Fibroblast of lung (primary cell): ENCODE measurements at regions not wholly inside any gene's neighbourhood (a gene's known extent, or its start where the extent isn't known, plus 50 kb on each side); places are given as distances from the start of the nearest gene placed in this dataset.

Source experiments
- DNase-seq, 2 donors: peaks; one replicate each; pipeline versions ENCODE4 v3.0.0 to v3.0.0-alpha.2; 2010; ENCODE audit warnings: low read depth in 2 of 2
- H2AFZ ChIP-seq: 2 replicates; pipeline ENCODE4 v1.5.1; 2012; ENCODE audit warnings: low read length, control low read depth, inconsistent platforms
- H3K27ac ChIP-seq: 2 replicates; pipeline ENCODE4 v1.5.1; 2011; ENCODE audit warnings: low read length, control low read depth; ENCODE audit not compliant: insufficient read depth
- H3K27me3 ChIP-seq: 2 replicates; pipeline ENCODE4 v1.5.1; 2011; ENCODE audit warnings: mild to moderate bottlenecking, low read length; ENCODE audit not compliant: control insufficient read depth, insufficient read depth
- H3K36me3 ChIP-seq: 2 replicates; pipeline ENCODE4 v1.5.1; 2011; ENCODE audit warnings: low read length; ENCODE audit not compliant: control insufficient read depth, insufficient read depth
- H3K4me1 ChIP-seq: 2 replicates; pipeline ENCODE4 v1.5.1; 2011; ENCODE audit warnings: low read length; ENCODE audit not compliant: control insufficient read depth, insufficient read depth; ENCODE audit errors: extremely low read depth
- H3K4me2 ChIP-seq: 2 replicates; pipeline ENCODE4 v1.5.1; 2011; ENCODE audit warnings: low read length, control low read depth; ENCODE audit not compliant: insufficient read depth; ENCODE audit errors: extremely low read depth
- H3K4me3 ChIP-seq, 4 experiments: fragments of 200-600 bp in 1 of 4; sonication (generic) in 1 of 4; replicated peaks in 1 of 4; 2 replicates each; pipeline ENCODE4 v1.5.1; 2011 to 2016; ENCODE audit warnings: low read length in 4 of 4, low read depth in 3 of 4, mild to moderate bottlenecking in 3 of 4, control low read depth in 2 of 4, inconsistent platforms in 1 of 4, mixed read lengths in 1 of 4; ENCODE audit not compliant: insufficient read depth in 1 of 4; ENCODE audit errors: control extremely low read depth in 1 of 4
- H3K79me2 ChIP-seq: 2 replicates; pipeline ENCODE4 v1.5.1; 2012; ENCODE audit warnings: mild to moderate bottlenecking, low read length, inconsistent platforms; ENCODE audit not compliant: control insufficient read depth, insufficient read depth
- H3K9ac ChIP-seq: 2 replicates; pipeline ENCODE4 v1.5.1; 2011; ENCODE audit warnings: mild to moderate bottlenecking, low read length, control low read depth; ENCODE audit not compliant: insufficient read depth
- H3K9me3 ChIP-seq: 2 replicates; pipeline ENCODE4 v1.5.1; 2012; ENCODE audit warnings: low read depth, low read length; ENCODE audit not compliant: control insufficient read depth, insufficient read depth
- H4K20me1 ChIP-seq: 2 replicates; pipeline ENCODE4 v1.5.1; 2011; ENCODE audit warnings: low read length; ENCODE audit not compliant: control insufficient read depth, insufficient read depth; ENCODE audit errors: extremely low read depth
- EZH2 ChIP-seq: IDR thresholded peaks from 2 replicates; pipeline ENCODE4 v1.5.1; 2012; ENCODE audit warnings: low read length, control low read depth, mild to moderate bottlenecking; ENCODE audit errors: missing control alignments
- TF ChIP-seq, protein P1 (sequence below), 2 donors: IDR thresholded peaks in 1 of 2; conservative IDR thresholded peaks in 1 of 2; 1 replicate in 1 of 2; 2 replicates in 1 of 2; pipeline ENCODE4 v1.5.1; 2011 to 2012; ENCODE audit warnings: low read length in 2 of 2, control low read depth in 1 of 2, inconsistent platforms in 1 of 2, low read depth in 1 of 2, mild to moderate bottlenecking in 1 of 2

DNA sequence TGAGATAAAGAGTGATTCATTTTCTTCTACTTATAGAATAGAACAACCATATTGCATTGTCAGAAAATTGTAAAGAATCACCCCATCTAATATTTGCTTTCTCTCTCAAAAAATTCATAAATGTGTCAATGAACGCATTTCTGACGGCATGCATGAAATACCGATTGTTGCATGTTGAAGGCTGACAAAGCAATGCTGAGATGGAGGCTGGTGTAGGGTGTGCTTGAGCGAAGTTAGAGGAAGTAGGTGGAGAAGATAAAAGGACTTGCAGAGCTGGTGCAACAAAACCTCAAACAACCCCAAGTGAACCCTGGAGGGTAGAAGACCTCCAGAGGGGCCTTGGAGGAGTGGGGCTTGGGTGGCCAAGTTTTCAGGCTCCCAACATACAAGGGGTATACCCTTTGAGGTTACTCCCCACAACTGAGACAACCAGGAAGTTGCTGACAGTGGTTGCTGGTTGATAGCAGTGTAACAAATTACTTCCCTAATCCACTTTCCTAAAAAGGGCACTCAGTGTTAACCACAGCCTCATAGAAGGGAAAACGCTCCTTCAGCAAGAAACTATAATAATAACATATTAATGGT, 452.7 kb downstream of the NLGN4X start:
- Histone ChIP-seq H4K20me1 (no peaks in the 10 kb centered on the region), H3K4me1 (no peaks in the 10 kb centered on the region), H3K4me2 (no peak overlapping the region), H3K27me3 (no peaks in the 10 kb centered on the region), H3K9ac (no peak overlapping the region), H3K27ac (no peak overlapping the region), H2AFZ (no peak overlapping the region), H3K36me3 (no peaks in the 10 kb centered on the region), H3K4me3 (no peak overlapping the region), H3K9me3 (no peaks in the 10 kb centered on the region), H3K79me2 (no peaks in the 10 kb centered on the region)
- TF ChIP-seq EZH2, result no peak
- TF ChIP-seq, protein P1, sequence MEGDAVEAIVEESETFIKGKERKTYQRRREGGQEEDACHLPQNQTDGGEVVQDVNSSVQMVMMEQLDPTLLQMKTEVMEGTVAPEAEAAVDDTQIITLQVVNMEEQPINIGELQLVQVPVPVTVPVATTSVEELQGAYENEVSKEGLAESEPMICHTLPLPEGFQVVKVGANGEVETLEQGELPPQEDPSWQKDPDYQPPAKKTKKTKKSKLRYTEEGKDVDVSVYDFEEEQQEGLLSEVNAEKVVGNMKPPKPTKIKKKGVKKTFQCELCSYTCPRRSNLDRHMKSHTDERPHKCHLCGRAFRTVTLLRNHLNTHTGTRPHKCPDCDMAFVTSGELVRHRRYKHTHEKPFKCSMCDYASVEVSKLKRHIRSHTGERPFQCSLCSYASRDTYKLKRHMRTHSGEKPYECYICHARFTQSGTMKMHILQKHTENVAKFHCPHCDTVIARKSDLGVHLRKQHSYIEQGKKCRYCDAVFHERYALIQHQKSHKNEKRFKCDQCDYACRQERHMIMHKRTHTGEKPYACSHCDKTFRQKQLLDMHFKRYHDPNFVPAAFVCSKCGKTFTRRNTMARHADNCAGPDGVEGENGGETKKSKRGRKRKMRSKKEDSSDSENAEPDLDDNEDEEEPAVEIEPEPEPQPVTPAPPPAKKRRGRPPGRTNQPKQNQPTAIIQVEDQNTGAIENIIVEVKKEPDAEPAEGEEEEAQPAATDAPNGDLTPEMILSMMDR (conservative IDR thresholded peaks at IDR 0.05 in 1 of 2, IDR thresholded peaks at IDR 0.05 in 1 of 2; ENCODE audit: low read depth in 1 of 2, low read length in 2 of 2), result no peak
- no peak for DNase-seq

DNA sequence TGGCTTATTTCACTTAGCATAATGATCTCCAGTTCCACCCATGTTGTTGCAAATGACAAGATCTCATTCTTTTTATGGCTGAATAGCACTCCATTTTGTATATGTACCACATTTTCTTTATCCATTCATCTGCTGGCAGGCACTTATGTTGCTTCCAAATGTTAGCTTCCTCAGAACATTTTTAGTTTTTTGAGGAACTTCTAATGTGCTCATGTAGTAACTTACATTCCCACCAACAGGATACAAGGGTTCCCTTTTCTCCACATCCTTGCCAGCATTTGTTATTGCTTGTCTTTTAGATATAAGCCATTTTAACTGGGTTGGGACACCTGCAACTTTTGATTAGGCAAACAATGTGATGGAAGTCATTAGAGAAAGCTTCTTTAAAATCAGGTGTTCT, 454.2 kb downstream of the NLGN4X start:
- H3K36me3 ChIP-seq, result no peaks in the 10 kb centered on the region
- no peaks in the 10 kb centered on the region for H3K9me3 ChIP-seq
- no peak overlapping the region for H2AFZ ChIP-seq
- H3K4me1 ChIP-seq, result no peaks in the 10 kb centered on the region
- H3K4me3 ChIP-seq, result no peak overlapping the region
- no peaks in the 10 kb centered on the region for H3K79me2 ChIP-seq
- H3K27ac ChIP-seq, result no peak overlapping the region
- H3K27me3 ChIP-seq, result no peaks in the 10 kb centered on the region
- no peak for DNase-seq
- no peak overlapping the region for H3K9ac ChIP-seq
- no peak for TF ChIP-seq EZH2
- TF ChIP-seq, protein P1 (conservative IDR thresholded peaks at IDR 0.05 in 1 of 2, IDR thresholded peaks at IDR 0.05 in 1 of 2; ENCODE audit: low read depth in 1 of 2, low read length in 2 of 2), result no peak
- no peak overlapping the region for H3K4me2 ChIP-seq
- H4K20me1 ChIP-seq, result no peaks in the 10 kb centered on the region

DNA sequence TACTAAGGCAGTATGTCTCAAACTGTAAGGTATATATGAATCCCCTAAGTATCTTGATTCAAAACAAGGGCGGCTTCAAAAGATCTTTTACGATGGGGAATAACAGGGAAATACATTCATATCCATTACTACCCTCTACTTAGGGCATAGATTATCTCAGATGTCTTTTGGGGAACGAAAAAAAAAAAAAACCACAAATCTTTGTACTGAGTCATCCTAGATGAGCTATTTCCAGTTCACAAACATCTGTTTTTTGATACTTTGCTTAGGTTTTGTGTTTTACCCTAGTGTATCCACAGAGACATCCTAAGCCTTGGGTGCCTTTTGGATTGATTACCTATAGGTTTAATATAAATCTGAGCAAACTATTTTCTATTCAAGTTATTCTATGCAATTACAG, 457.2 kb downstream of the NLGN4X start:
- TF ChIP-seq EZH2, result no peak
- TF ChIP-seq, protein P1 (conservative IDR thresholded peaks at IDR 0.05 in 1 of 2, IDR thresholded peaks at IDR 0.05 in 1 of 2; ENCODE audit: low read depth in 1 of 2, low read length in 2 of 2), result no peak
- Histone ChIP-seq H2AFZ (no peak overlapping the region), H3K27ac (no peak overlapping the region), H3K4me2 (no peak overlapping the region), H3K36me3 (no peaks in the 10 kb centered on the region), H3K9ac (no peak overlapping the region), H3K79me2 (no peaks in the 10 kb centered on the region), H4K20me1 (no peaks in the 10 kb centered on the region), H3K4me3 (no peak overlapping the region), H3K4me1 (no peaks in the 10 kb centered on the region), H3K9me3 (no peaks in the 10 kb centered on the region), H3K27me3 (no peaks in the 10 kb centered on the region)
- DNase-seq, result no peak
